NCI-H1436 treated with DMSO at 0.1 percent for 48 hours (cell line): ENCODE measurements at regions not wholly inside any gene's neighbourhood (a gene's known extent, or its start where the extent isn't known, plus 50 kb on each side); places are given as distances from the start of the nearest gene placed in this dataset.
A peak's percentile ranks its signal among the peaks of the same experiment; 100 is the strongest.

Experiments
- DNase-seq: peaks from one replicate; lab custom pipeline; 2025; lab: John Stamatoyannopoulos, UW

DNA sequence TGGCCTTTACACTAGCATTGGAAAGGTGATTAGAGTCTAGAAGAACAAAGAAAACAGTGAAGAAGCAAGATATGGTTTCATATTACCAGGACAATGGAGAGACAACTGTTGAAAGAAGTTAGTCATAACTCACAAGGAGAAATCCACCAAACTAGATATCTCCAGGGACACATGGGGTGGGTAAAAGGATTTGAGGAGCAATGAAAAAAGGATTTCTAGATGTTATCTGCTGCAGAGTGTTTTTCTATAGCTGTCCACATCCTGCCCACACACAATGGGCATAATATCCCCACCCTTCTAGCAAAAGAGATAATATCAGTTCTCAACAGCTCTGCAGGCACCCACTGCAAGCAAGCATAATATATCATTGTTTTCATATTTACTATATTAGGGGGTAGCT is 303.1 kb downstream of the HAO1 start:
- DNase-seq, result no peak

- DNase-seq, result no peak
Observed at GRCh38 chr20:7650086-7650879, 290.0 kb downstream of the HAO1 start.

- no peak for DNase-seq
Observed at GRCh38 chr20:7654231-7654630, 286.0 kb downstream of the HAO1 start.

DNA sequence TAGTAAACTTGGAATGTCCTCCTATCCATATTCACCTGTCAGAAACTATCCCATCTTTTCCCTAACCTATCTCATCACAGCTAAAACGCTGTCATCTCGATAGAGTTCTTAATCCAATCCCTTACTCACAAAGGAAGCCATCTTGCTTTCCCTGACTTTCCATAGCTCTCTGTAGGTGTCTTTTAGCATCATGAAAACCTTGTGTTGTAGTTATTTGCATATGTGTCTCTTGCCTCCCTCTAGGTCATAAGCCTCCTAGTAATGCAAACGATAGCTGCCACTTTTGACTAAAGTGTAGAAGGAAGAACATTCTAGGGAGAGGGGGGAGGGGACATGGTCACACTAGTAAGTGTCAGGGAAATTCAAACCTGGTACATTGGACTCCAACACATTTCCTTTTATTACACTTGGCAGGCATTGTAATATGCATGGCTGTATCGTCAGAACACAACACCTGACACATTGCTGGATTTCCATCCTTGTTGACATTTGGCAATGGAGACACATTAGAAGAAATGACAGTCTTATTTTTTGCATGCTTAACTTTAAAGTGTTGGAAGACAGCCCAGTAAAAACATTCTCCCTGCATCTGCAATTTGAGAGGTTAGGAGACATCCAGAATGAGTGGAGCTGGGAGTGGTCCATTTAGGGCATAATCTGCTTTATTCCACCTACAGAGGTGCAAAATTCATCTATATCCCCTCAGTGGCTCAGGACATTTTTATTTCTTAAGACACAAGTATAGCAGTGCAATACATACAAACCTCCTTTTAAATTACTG is 283.4 kb downstream of the HAO1 start:
- no peak for DNase-seq

GRCh38 chr20:7657569-7657968 is 282.7 kb downstream of the HAO1 start:
- no peak for DNase-seq

GRCh38 chr20:7660165-7660564 is 280.1 kb downstream of the HAO1 start:
- DNase-seq, result no peak

GRCh38 chr20:7665376-7665775 is 274.9 kb downstream of the HAO1 start:
- DNase-seq, result no peak

DNA sequence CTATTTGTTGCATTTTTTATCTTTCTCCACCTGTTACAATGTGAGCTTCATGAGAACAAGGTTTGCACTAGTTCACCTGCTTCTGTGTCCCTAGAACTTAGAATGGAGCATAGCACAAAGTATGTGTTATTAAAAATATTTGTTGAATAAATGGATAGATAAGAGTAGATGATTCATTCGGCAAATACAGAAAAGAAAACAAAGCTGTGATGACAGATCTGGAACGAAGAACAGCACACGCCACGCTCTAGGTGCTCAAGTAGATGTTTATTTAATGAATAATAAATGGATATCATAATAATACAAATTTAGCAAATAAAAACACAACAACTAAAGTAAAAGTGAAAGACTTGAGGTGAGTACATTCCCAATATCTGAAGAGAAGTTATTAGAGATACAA is 273.1 kb downstream of the HAO1 start:
- DNase-seq, result no peak

- DNase-seq, result no peak
Observed at GRCh38 chr20:7672571-7672970, 267.7 kb downstream of the HAO1 start.

DNA sequence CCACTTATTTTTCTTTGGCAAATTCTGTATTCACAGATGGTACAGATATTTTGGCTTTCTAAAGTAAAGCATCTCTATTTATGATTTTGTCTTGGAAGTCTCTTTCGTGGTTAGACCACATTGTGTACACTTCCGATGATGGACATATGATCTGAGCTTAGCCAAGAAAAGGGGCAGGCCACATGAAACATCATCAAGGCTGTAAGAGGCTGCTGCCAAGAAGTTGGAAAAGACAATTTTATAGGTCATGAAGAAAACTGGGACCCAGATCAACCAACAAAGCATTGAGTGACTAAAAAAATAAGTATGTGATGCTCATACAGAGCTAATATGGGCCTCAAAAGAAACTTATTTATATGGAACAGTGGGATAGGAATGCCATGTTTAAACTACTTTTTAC is 266.4 kb downstream of the HAO1 start:
- DNase-seq, result no peak

- DNase-seq, result no peak
Observed at GRCh38 chr20:7682916-7683315, 257.3 kb downstream of the HAO1 start.

- no peak for DNase-seq
Observed at GRCh38 chr20:7687065-7687464, 253.2 kb downstream of the HAO1 start.

DNA sequence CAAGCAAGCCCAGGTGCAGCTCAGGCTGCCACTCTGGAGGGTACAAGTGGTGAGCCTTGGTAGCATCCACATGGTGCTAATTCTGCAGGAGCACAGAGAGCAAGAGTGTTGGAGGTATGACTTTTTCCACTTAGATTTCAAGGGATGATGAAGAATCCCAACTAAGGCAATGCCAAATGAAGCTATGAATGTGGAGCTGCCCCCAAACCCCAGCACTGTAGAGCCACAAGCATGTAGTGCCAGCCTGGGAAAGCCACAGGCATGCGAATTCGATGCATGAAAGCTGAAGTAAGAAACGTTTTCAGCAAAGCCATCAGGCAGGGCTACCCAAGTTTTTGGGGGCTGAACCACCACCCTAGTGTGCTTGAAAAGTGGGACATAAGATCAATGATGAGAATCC is 251.1 kb downstream of the HAO1 start:
- no peak for DNase-seq

DNA sequence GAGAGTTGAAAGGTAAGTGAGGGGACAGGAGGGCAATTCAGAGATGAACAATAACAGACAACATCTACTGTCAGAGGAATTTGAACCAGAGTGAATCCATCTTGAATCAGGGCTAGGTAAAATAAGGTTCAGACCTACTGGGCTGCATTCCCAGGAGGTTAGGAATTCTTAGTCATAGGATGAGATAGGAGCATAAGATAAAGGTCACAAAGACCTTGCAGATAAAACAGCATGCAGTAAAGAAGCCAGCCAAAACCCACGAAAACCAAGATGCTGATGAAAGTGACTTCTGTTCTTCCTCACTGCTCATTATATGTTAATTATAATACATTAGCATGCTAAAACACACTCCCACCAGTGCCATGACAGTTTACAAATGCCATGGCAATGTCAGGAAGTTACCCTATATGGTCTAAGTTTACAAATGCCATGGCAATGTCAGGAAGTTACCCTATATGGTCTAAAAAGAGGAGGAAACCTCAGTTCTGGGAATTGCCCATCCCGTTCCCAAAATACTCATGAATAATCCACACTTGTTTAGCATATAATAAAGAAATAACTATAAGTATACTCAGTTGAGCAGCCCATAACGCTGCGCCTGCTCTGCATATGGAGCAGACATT is 248.5 kb downstream of the HAO1 start:
- DNase-seq, result no peak

DNA sequence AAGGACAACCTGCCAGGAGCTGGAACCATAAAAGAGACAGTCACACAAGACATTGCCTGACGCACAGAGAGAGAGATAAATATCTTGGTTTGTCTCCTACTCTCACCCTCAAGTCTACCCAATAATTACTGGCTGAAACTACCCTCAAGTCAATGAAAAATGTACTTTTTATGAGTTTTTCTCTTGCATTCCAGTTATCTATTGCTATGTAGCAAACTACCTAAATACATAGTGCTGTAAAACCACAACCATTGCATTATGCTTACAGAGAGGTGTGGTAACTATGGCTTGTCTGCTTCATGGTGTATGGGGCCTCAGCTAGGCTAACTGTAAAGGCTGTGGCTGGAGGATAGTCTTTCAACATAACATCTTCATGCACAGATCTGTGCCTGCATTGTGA is 247.8 kb downstream of the HAO1 start:
- no peak for DNase-seq

- DNase-seq, result no peak
Observed at GRCh38 chr20:7693761-7694160, 246.5 kb downstream of the HAO1 start.

DNA sequence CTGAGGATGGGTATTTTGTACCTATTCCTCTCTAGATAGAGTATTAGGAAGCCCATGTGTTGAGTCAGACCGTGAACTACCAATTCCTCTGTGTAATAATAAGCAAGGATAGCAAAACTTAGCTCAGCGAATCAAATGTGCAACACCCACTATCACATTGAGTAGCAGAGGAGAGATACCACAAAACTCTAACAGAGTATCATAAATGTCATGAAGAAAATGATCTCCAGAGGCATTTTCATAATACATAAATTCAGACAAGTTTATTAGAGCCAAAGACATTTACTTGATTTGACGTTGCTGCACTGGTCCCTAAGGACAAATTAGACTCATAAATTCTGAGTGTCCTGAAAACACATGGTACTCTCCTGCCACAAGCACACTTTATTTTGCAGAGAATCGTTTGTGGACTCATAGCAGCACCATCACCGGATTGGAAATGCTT is 245.2 kb downstream of the HAO1 start:
- DNase-seq, result no peak

DNA sequence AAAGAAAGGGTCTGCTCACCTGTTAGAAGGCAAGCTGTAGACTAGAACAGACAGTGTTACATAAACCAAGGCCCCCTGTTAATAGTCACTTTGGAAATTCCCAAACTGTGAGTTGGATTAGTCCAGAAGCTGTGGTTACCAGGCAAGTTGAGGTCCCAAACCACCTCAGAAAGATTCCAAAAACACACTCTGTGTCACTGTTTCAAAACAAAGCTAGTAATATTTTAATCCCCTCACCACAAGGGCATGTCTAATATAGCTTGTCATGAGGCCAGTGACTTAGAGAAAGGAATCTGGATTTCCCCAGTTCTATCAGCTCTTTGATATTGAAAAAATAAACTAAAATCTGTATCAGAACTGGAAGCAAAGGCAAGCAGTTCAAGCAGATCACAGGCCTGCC is 244.6 kb downstream of the HAO1 start:
- no peak for DNase-seq

DNA sequence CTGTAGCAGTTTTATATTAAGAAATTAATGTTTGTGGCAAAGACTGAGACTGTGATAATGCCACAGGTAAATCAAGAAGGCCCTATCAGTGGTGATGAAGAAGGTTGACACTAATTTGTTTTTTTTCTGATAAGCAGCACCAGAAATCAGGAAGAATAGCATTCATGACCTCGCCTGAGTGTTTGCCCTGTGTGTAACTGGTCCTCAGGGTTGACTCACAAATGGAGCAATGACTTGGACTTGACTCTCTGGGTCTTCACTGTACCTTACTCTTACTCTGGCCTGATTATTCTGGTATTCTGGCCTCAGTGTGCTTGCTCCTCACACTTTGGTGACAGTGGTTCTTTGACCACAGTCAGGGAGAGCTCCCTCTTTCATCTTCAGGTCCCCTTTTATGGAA is 243.9 kb downstream of the HAO1 start:
- DNase-seq, result no peak

DNA sequence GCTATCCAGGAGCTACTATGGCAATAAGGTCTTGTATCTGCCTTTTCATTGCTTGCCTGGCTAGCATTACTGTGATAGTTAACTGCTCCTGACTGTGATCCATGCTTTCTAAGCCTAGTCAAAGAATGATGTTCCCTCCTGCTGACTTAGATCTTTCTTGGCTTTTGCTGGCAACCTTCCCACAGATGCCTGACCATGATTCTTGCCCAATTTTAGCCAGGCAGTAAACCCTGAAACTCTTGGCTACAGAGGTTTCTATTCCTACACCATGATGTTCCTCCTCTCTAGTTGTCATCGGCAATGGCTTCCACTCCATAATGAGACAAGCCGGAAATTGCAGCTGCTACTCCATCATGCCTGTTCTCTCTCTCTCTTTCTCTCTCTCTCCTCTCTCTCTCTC is 238.1 kb downstream of the HAO1 start:
- DNase-seq, result no peak

DNA sequence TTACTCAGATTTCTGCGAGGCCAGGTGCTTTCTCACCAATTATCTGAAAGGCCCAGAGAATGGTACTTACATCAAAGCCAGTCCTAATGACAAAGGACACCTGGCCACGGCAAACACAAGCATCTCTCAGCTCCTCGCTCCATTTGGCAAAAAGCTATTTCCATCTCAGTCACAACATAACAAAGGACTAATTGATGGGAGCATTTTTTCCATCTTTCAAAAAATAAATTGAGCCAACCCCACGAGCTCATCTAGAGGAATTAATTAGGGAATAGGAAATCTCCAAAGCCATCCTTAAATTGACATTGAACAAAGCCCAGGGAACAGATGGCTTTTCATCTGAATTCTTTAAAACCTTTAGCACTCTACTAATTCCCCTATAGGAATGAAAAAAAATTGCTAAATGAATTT is 236.7 kb downstream of the HAO1 start:
- peak; percentile 94 for DNase-seq

GRCh38 chr20:7703996-7704395 is 236.3 kb downstream of the HAO1 start:
- DNase-seq, result no peak

DNA sequence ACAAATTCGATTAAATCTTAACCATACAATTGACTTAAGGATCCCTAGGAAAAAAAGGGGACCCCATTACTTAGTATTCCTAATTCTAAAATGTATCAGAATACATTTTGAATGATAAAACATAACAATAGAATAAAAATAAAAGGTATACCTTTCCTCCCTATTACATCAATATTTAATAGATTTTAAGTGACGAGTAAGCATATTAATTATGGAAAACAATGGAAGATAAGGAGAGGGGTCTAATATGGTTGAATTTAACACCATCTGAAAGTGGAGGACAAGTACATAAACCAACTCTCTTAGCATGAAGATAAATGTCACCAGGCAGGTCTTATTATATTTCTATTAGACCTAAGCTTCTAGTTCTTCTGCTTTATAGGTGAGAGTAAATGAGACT is 232.1 kb downstream of the HAO1 start:
- no peak for DNase-seq
